ENCODE measurements at regions not wholly inside any gene's neighbourhood (a gene's known extent, or its start where the extent isn't known, plus 50 kb on each side); places are given as distances from the start of the nearest gene placed in this dataset.
"Not testable (repeated sequence)": the region's sequence is repeated elsewhere in the genome, so short reads cannot be mapped to it uniquely, and the experiment has no call there.

GRCh38 chr11:130536106-130537040 is 87.9 kb downstream of the ADAMTS15 start:
- 83 to 91% methylated on average over 11 of the region's 11 CpGs for WGBS, 2 donors
- intact Hi-C loops (cut with DNase I; ENCODE audit: low total_unique reads), result no loop called here
- Histone ChIP-seq H3K36me3 (ENCODE audit: low read depth, missing control alignments) (no peaks in the 10 kb centered on the region), H3K9me3 (no peaks in the 10 kb centered on the region), H3K27ac (no peak overlapping the region), H3K4me3 (no peak overlapping the region), H3K4me1 (no peaks in the 10 kb centered on the region), H3K27me3 (no peaks in the 10 kb centered on the region)
- DNase-seq, result no peak
- TF ChIP-seq POLR2A (IDR thresholded peaks at IDR 0.05), result no peak
- no peak for TF ChIP-seq CTCF (IDR thresholded peaks at IDR 0.05)

GRCh38 chr11:130539680-130540079 is 91.2 kb downstream of the ADAMTS15 start:
- H3K27ac ChIP-seq; H3K36me3 ChIP-seq (ENCODE audit: low read depth, missing control alignments); intact Hi-C loops (cut with DNase I; ENCODE audit: low total_unique reads); DNase-seq; H3K27me3 ChIP-seq; H3K9me3 ChIP-seq; H3K4me1 ChIP-seq; H3K4me3 ChIP-seq: not testable (repeated sequence)
- WGBS, 2 donors, result 88 to 91% methylated on average over 1 of the region's 1 CpG

GRCh38 chr11:130544266-130544665 is 95.8 kb downstream of the ADAMTS15 start:
- Histone ChIP-seq H3K36me3 (ENCODE audit: low read depth, missing control alignments) (no peaks in the 10 kb centered on the region), H3K9me3 (no peaks in the 10 kb centered on the region), H3K4me3 (no peak overlapping the region), H3K4me1 (no peaks in the 10 kb centered on the region), H3K27ac (no peak overlapping the region), H3K27me3 (no peaks in the 10 kb centered on the region)
- TF ChIP-seq POLR2A (IDR thresholded peaks at IDR 0.05), result no peak
- no peak for TF ChIP-seq CTCF (IDR thresholded peaks at IDR 0.05)
- intact Hi-C loops (cut with DNase I; ENCODE audit: low total_unique reads), result no loop called here
- DNase-seq, result no peak
- 71 to 95% methylated on average over 2 of the region's 2 CpGs for WGBS, 2 donors

- 86 to 89% methylated on average over 4 of the region's 4 CpGs for WGBS, 2 donors
- intact Hi-C loops (cut with DNase I; ENCODE audit: low total_unique reads), result no loop called here
- TF ChIP-seq POLR2A (IDR thresholded peaks at IDR 0.05), result no peak
- TF ChIP-seq CTCF (IDR thresholded peaks at IDR 0.05), result no peak
Observed at GRCh38 chr11:130545449-130546072, 97.1 kb downstream of the ADAMTS15 start.

GRCh38 chr11:130546438-130546837 is 98.0 kb downstream of the ADAMTS15 start:
- H3K27me3 ChIP-seq, result no peaks in the 10 kb centered on the region
- DNase-seq, result no peak
- WGBS, 2 donors, result 67 to 78% methylated on average over 6 to 7 of the region's 7 CpGs
- TF ChIP-seq POLR2A (IDR thresholded peaks at IDR 0.05), result no peak
- TF ChIP-seq CTCF (IDR thresholded peaks at IDR 0.05), result no peak
- no peak overlapping the region for H3K27ac ChIP-seq
- H3K4me1 ChIP-seq, result no peaks in the 10 kb centered on the region
- H3K9me3 ChIP-seq, result no peaks in the 10 kb centered on the region
- intact Hi-C loops (cut with DNase I; ENCODE audit: low total_unique reads), result no loop called here
- no peak overlapping the region for H3K4me3 ChIP-seq
- H3K36me3 ChIP-seq (ENCODE audit: low read depth, missing control alignments), result no peaks in the 10 kb centered on the region

More at GRCh38 chr11:130545449-130546072, 97.1 kb downstream of the ADAMTS15 start:
- Histone ChIP-seq H3K4me3 (no peak overlapping the region), H3K36me3 (ENCODE audit: low read depth, missing control alignments) (no peaks in the 10 kb centered on the region), H3K27me3 (no peaks in the 10 kb centered on the region), H3K9me3 (no peaks in the 10 kb centered on the region), H3K27ac (no peak overlapping the region), H3K4me1 (no peaks in the 10 kb centered on the region)
- no peak for DNase-seq
